ENCODE measurements at regions not wholly inside any gene's neighbourhood (a gene's known extent, or its start where the extent isn't known, plus 50 kb on each side); places are given as distances from the start of the nearest gene placed in this dataset.

GRCh38 chr3:162015856-162016255 is 519.2 kb downstream of the OTOL1 start:
- no peak for TF ChIP-seq ZNF776 (tag by site-specific recombination; IDR thresholded peaks at IDR 0.05; ENCODE audit: borderline replicate concordance)
- TF ChIP-seq REST (tag by site-specific recombination; IDR thresholded peaks at IDR 0.05): no peak
- no peak for TF ChIP-seq CTCF (tag by site-specific recombination; IDR thresholded peaks at IDR 0.05)
- TF ChIP-seq ZNF274 (IDR thresholded peaks at IDR 0.05; ENCODE audit: low read length): no peak
- TF ChIP-seq ZNF274 (tag by site-specific recombination; IDR thresholded peaks at IDR 0.05; ENCODE audit: borderline replicate concordance): no peak
- TF ChIP-seq ZNF571 (tag by site-specific recombination; IDR thresholded peaks at IDR 0.05): no peak
- TF ChIP-seq ZNF248 (tag by site-specific recombination; IDR thresholded peaks at IDR 0.05): no peak
- no peak for TF ChIP-seq ZBTB10 (tag by site-specific recombination; IDR thresholded peaks at IDR 0.05)
- no peak for TF ChIP-seq ZNF768 (tag by site-specific recombination; IDR thresholded peaks at IDR 0.05)
- no peak for TF ChIP-seq ZNF561 (tag by site-specific recombination; IDR thresholded peaks at IDR 0.05; ENCODE audit: borderline replicate concordance)
- no peak for TF ChIP-seq ZNF121 (tag by site-specific recombination; IDR thresholded peaks at IDR 0.05)
- no peak for TF ChIP-seq ZFP69B (tag by site-specific recombination; IDR thresholded peaks at IDR 0.05)
